HG03103 (cell line): ENCODE measurements at regions not wholly inside any gene's neighbourhood (a gene's known extent, or its start where the extent isn't known, plus 50 kb on each side); places are given as distances from the start of the nearest gene placed in this dataset.

Experiments
- ATAC-seq: cut with Tn5 transposase; IDR thresholded peaks from one replicate; pipeline ENCODE4 v1.9.1; 2021; ENCODE audit warnings: low read depth; ENCODE audit not compliant: unreplicated experiment

GRCh38 chr12:39061576-39061975, 156.2 kb upstream of the CPNE8 start:
- ATAC-seq, result no peak

DNA sequence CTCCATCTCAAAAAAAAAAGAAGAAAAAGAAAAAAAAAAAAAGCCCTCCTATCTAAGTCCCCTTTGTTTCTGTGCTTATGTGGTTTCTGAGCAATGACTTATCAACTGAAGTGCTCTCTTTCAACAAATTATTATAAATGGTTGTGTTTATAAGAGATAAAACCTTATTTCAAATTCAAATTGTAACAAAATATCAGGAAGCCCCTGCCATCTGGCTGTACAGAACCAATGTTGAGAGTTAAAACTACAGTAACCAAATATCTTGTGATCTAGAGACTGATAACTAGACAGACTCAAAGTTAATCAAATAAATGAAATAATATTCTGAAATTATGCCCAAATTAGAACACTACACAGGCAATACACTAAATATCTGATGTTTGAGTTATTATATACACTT, 143.0 kb upstream of the CPNE8 start:
- ATAC-seq, result no peak

- ATAC-seq, result no peak
These were observed 142.3 kb upstream of the CPNE8 start for GRCh38 chr12:39047539-39048262.

- no peak for ATAC-seq
These were observed 139.4 kb upstream of the CPNE8 start for GRCh38 chr12:39044754-39045153.

- no peak for ATAC-seq
These were observed 138.0 kb upstream of the CPNE8 start for GRCh38 chr12:39043424-39043822.

- ATAC-seq, result no peak
These were observed 134.9 kb upstream of the CPNE8 start for GRCh38 chr12:39040275-39040674.

- ATAC-seq, result no peak
These were observed 131.7 kb upstream of the CPNE8 start for GRCh38 chr12:39037115-39037514.

DNA sequence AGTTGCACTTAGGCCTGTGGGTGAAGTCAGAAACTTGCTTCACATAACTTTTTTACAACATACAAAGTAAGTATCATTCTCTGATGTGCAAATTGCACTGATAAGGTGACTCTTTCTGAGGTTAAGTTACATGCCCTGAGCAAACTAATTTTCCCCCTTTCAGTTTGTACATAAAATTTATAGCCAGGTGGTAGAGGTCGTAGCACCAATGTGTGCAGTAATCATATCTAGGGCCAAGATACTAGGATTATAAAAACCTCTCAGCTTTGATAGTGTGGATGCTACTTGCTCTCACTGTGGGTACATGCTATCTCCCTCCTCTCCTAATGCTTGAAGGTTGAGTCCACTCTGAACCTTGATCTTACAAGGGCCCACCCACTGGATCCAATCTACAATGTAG, 130.7 kb upstream of the CPNE8 start:
- ATAC-seq, result no peak

- no peak for ATAC-seq
These were observed 128.4 kb upstream of the CPNE8 start for GRCh38 chr12:39033782-39034181.

DNA sequence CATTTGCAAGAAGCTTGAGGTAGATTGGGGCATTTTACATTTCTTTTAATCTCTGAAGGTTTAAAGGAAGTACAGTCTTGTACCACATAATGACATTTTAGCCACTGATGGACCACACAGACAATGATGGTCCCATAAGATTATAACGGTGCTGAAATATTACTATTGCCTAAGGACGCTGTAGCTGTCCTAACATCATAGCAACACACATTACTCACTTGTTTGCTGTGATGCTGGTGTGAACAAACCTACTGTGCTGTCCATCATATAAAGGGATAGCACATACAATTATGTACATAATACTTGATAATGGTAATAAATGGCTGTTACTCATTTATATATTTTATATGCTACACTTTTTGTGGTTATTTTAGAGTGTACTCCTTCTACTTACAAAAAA, 127.1 kb upstream of the CPNE8 start:
- ATAC-seq, result no peak

DNA sequence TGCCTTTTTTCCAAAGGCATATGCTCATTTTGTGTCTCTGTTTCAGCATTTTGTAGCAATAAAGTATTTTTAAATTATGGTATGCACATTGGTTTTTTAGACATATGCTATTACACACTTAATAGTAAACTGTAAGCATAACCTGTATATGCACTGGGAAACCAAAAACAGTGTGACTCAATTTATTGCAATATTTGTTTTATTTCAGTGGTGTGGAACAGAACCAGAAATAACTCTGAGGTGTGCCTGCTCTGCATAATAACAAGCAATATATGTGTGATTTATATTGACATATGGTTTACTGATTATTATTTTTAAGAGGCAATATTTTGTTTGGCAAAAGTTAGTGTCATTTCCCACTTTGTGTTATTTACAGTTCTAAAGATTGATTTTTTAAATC, 126.6 kb upstream of the CPNE8 start:
- no peak for ATAC-seq

GRCh38 chr12:39028382-39028781, 123.0 kb upstream of the CPNE8 start:
- ATAC-seq, result no peak

DNA sequence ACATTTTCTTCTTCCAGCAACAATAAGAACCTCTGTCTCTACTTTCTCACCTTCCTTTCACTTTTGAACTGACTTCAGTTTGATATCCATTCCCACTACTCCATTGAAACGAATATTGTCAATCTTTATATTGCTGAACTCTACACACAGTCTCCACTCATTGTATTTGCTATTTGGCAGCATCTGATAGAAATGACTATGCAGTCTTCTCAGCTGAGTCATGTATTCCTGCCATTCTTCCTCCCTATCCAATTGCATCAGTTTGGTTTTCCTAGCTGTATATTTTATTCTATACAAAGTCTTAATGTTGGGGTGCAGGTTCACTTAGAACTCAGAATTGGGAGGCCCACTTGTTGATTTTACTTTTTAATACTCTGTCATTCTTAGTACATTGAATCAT, 107.5 kb upstream of the CPNE8 start:
- ATAC-seq, result no peak

GRCh38 chr12:39011166-39011565, 105.8 kb upstream of the CPNE8 start:
- no peak for ATAC-seq

DNA sequence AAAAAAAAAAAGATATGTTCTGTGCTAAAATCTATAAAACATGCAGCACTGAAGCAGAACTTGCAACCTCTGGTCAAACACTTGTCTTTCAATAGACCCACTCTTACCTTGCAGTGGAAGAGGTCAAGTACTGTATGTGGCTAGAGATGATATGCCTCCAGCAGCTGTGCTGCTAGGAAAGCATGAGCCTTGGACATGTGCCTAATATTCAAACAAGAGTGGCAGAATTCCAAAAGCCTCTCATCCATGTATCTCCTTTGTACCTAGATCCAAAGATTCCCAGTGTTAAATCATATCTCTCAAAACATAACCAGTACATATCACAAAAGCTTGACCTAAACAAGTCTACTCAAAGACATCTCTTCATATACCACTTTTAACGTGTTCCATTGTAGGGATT, 105.0 kb upstream of the CPNE8 start:
- no peak for ATAC-seq

DNA sequence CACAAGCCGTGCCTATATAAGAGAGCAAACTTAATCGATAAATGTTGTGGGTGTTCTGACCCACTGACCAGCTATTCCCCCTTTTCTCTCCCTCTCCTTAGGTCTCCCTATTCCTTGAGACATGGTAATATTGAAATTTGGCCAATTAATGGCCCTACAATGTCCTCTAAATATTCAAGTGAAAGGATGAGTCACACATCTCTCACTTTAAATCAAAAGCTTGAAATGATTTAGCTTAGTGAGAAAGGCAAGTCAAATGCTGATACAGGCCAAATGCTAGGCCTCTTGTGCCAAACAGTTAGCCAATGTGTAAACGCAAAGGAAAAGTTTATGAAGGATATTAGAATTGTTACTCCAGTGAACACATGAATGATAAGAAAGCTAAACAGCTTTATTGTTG, 102.2 kb upstream of the CPNE8 start:
- no peak for ATAC-seq

DNA sequence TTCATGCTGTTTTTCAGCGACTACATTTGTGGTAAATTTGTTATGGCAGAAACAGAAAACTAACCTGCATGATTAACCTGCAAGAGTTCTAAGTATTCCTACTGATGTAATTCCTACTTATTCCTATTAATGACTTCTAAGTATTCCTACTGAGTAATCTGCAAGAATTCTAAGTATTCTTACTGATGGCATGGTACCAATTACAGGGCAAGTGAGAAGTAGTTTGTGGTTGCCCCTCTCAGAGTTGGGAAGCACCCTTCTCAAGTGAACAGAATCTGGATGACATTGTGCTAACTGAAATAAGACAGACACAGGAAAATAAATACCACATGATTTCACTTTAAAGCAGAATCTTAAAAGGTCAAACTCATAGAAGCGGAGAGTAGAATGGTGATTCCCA, 100.9 kb upstream of the CPNE8 start:
- ATAC-seq, result no peak

GRCh38 chr12:39005671-39006070, 100.3 kb upstream of the CPNE8 start:
- no peak for ATAC-seq

DNA sequence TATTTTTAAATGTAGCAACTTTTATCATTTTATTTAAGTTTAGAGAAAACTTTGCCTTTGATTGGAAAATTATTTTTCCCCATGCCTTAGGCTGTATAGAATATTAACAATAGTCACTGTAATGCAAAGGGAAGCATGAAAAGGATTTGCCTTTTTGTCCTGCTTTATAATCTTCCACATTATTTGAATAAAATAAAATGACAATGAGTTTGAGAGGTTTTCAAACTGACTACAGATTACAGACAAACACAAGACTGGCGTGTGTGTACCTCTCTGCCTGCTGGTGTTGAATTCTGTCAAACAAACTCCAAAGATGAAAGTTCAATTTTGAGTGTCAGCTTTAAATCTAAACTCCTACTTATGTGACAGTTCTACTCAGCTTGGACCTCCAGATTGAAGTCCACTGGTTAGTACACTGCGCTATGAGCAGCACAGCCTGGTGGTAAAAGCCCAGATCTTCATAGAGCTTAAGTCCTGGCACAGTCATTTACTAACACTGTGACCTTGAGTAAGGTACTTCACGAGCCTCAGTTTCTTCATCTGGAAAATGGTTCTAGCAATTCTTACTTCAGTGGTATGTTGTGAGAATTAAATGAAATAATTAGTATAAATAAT, 98.3 kb upstream of the CPNE8 start:
- ATAC-seq, result no peak

DNA sequence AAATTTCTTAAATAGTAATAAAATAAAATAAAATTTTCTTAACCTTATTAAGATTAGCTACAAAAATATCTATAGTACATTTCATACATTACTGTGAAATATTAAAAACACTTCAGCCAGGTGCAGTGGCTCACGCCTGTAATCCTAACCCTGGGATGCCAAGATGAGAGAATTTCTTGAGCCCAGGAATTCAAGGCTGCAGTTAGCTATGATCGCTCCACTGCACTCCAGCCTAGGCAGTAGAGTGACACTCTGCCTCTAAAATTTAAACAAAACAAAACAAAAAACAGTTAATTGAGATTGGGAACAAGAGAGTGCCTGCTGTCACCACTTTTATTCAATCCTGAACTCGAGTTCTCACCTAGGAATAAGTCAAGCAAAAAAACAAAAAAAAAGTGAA, 95.0 kb upstream of the CPNE8 start:
- no peak for ATAC-seq

- ATAC-seq, result no peak
These were observed 93.6 kb upstream of the CPNE8 start for GRCh38 chr12:38998887-38999482.

GRCh38 chr12:38995249-38995648, 89.9 kb upstream of the CPNE8 start:
- no peak for ATAC-seq
